ENCODE measurements at regions not wholly inside any gene's neighbourhood (a gene's known extent, or its start where the extent isn't known, plus 50 kb on each side); places are given as distances from the start of the nearest gene placed in this dataset.

GRCh38 chr15:93981706-93982105, 249.7 kb upstream of the MCTP2 start:
- Histone ChIP-seq H3K9me3 (ENCODE audit: severe bottlenecking) (no peaks in the 10 kb centered on the region), H3K36me3 (ENCODE audit: low read depth) (no peaks in the 10 kb centered on the region), H3K27me3 (ENCODE audit: insufficient read depth, poor library complexity, severe bottlenecking) (no peaks in the 10 kb centered on the region), H3K4me3 (ENCODE audit: severe bottlenecking) (no peak overlapping the region), H3K4me1 (ENCODE audit: insufficient read depth, poor library complexity, severe bottlenecking) (no peaks in the 10 kb centered on the region), H3K27ac (ENCODE audit: poor library complexity, severe bottlenecking) (no peak overlapping the region)
- DNase-seq (ENCODE audit: low spot score) = no peak
- no peak for ATAC-seq (ENCODE audit: low read depth)
- TF ChIP-seq, protein P1, sequence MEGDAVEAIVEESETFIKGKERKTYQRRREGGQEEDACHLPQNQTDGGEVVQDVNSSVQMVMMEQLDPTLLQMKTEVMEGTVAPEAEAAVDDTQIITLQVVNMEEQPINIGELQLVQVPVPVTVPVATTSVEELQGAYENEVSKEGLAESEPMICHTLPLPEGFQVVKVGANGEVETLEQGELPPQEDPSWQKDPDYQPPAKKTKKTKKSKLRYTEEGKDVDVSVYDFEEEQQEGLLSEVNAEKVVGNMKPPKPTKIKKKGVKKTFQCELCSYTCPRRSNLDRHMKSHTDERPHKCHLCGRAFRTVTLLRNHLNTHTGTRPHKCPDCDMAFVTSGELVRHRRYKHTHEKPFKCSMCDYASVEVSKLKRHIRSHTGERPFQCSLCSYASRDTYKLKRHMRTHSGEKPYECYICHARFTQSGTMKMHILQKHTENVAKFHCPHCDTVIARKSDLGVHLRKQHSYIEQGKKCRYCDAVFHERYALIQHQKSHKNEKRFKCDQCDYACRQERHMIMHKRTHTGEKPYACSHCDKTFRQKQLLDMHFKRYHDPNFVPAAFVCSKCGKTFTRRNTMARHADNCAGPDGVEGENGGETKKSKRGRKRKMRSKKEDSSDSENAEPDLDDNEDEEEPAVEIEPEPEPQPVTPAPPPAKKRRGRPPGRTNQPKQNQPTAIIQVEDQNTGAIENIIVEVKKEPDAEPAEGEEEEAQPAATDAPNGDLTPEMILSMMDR (IDR thresholded peaks at IDR 0.05; ENCODE audit: poor library complexity, severe bottlenecking) = no peak

DNA sequence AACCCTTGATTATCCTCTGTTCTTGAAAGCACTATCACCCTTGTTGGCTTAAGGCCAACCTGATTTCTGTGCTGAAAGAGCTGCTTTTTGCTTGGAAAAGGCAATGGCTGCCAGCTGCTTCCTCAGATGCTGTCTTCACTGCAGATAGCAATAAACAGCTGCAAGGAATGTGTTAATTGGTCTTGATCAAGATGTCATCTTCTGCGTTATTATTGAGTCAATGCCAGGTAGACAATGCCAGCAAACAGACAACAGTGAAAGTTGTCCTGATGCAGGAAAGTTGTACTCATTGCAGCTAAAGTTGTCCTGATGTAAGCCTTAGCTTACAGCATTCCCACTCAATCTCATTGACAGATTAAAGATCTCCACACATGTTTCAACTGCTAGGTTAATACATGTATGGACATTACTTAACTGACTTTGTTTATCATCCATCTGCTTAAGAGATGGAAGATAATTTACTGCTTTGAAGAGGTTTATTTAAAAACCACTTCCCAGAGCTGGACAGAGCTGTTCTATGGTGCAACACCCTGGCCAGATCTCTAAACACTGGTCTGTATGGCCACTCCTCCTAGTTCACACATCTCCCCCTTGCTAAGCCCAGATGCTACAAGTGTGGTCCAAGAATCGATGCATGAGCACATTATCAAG, 251.0 kb upstream of the MCTP2 start:
- DNase-seq (ENCODE audit: low spot score) (no peak), ATAC-seq (ENCODE audit: low read depth) (no peak)
- Histone ChIP-seq H3K9me3 (ENCODE audit: severe bottlenecking) (no peaks in the 10 kb centered on the region), H3K27ac (ENCODE audit: poor library complexity, severe bottlenecking) (no peak overlapping the region), H3K4me1 (ENCODE audit: insufficient read depth, poor library complexity, severe bottlenecking) (no peaks in the 10 kb centered on the region), H3K27me3 (ENCODE audit: insufficient read depth, poor library complexity, severe bottlenecking) (no peaks in the 10 kb centered on the region), H3K36me3 (ENCODE audit: low read depth) (no peaks in the 10 kb centered on the region), H3K4me3 (ENCODE audit: severe bottlenecking) (no peak overlapping the region)
- TF ChIP-seq, protein P1 (IDR thresholded peaks at IDR 0.05; ENCODE audit: poor library complexity, severe bottlenecking) = no peak

GRCh38 chr15:93974804-93975481, 256.4 kb upstream of the MCTP2 start:
- no peaks in the 10 kb centered on the region for H3K9me3 ChIP-seq (ENCODE audit: severe bottlenecking)
- no peaks in the 10 kb centered on the region for H3K4me1 ChIP-seq (ENCODE audit: insufficient read depth, poor library complexity, severe bottlenecking)
- ATAC-seq (ENCODE audit: low read depth) = peak; percentile 91
- DNase-seq (ENCODE audit: low spot score) = no peak
- no peak overlapping the region for H3K4me3 ChIP-seq (ENCODE audit: severe bottlenecking)
- no peaks in the 10 kb centered on the region for H3K27me3 ChIP-seq (ENCODE audit: insufficient read depth, poor library complexity, severe bottlenecking)
- no peaks in the 10 kb centered on the region for H3K36me3 ChIP-seq (ENCODE audit: low read depth)
- no peak overlapping the region for H3K27ac ChIP-seq (ENCODE audit: poor library complexity, severe bottlenecking)
- TF ChIP-seq, protein P1 (IDR thresholded peaks at IDR 0.05; ENCODE audit: poor library complexity, severe bottlenecking) = peak; percentile 88

DNA sequence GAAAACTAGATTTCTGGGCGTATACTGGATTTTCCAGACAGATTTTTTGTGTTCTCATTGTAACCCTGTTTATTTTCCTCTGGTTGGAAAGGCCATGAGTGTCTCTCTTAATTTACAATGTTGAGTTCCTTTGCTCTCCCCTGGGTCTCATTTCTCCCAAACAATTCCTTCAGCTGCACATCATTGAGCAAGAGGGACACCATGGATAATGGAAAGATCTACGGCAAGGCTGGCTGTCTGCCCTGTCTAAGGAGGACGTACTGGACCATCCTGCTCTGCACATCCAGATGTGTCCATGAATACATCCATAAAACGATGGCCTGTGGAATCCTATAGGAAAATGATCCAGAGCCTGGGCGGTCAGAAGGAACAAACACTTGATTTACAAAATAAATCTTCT, 258.1 kb upstream of the MCTP2 start:
- no peak overlapping the region for H3K27ac ChIP-seq (ENCODE audit: poor library complexity, severe bottlenecking)
- ATAC-seq (ENCODE audit: low read depth) = no peak
- TF ChIP-seq, protein P1 (IDR thresholded peaks at IDR 0.05; ENCODE audit: poor library complexity, severe bottlenecking) = no peak

GRCh38 chr15:93968773-93969172, 262.6 kb upstream of the MCTP2 start:
- no peaks in the 10 kb centered on the region for H3K36me3 ChIP-seq (ENCODE audit: low read depth)
- no peaks in the 10 kb centered on the region for H3K4me1 ChIP-seq (ENCODE audit: insufficient read depth, poor library complexity, severe bottlenecking)
- ATAC-seq (ENCODE audit: low read depth) (no peak), DNase-seq (ENCODE audit: low spot score) (no peak)
- no peak overlapping the region for H3K27ac ChIP-seq (ENCODE audit: poor library complexity, severe bottlenecking)
- no peaks in the 10 kb centered on the region for H3K9me3 ChIP-seq (ENCODE audit: severe bottlenecking)
- no peak overlapping the region for H3K4me3 ChIP-seq (ENCODE audit: severe bottlenecking)
- no peaks in the 10 kb centered on the region for H3K27me3 ChIP-seq (ENCODE audit: insufficient read depth, poor library complexity, severe bottlenecking)
- TF ChIP-seq, protein P1 (IDR thresholded peaks at IDR 0.05; ENCODE audit: poor library complexity, severe bottlenecking) = no peak

More for the DNA sequence above, 258.1 kb upstream of the MCTP2 start:
- DNase-seq (ENCODE audit: low spot score) = no peak
- Histone ChIP-seq H3K27me3 (ENCODE audit: insufficient read depth, poor library complexity, severe bottlenecking) (no peaks in the 10 kb centered on the region), H3K9me3 (ENCODE audit: severe bottlenecking) (no peaks in the 10 kb centered on the region), H3K4me1 (ENCODE audit: insufficient read depth, poor library complexity, severe bottlenecking) (no peaks in the 10 kb centered on the region), H3K36me3 (ENCODE audit: low read depth) (no peaks in the 10 kb centered on the region), H3K4me3 (ENCODE audit: severe bottlenecking) (no peak overlapping the region)

All from RWPE2 (cell line).